HCT116 (cell line): ENCODE measurements at regions not wholly inside any gene's neighbourhood (a gene's known extent, or its start where the extent isn't known, plus 50 kb on each side); places are given as distances from the start of the nearest gene placed in this dataset.

Experiments used
- ATAC-seq: fragments of 200-7000 bp; cut with Tn5 transposase; 2 replicates; pipeline ENCODE4 v1.9.1; 2020; ENCODE audit warnings: mild to moderate bottlenecking, moderate library complexity
- BruUV-seq: library from RNA; stranded (reverse); fragments of 400-500 nt; replicated peaks from 2 replicates; lab custom pipeline; 2021; lab: Mats Ljungman, UMichigan
- CTCF ChIA-PET: fragments of 300-600 bp; sonication (Branson Sonifier 250); formaldehyde crosslinking; loops from one replicate; lab custom pipeline; 2021; ENCODE audit warnings: antibody characterized with exemption; lab: Charles Lee
- POLR2A ChIA-PET: fragments of 300-600, 350-600 bp; sonication (Branson Sonifier 250); formaldehyde crosslinking; loops from one replicate; lab custom pipeline; 2021; ENCODE audit warnings: antibody characterized with exemption; lab: Charles Lee
- RAD21 ChIA-PET, 2 experiments: fragments of 300-600 bp; sonication (Branson Sonifier 250); formaldehyde crosslinking; loops; one replicate each; lab custom pipeline; 2023; ENCODE audit warnings: low total read pairs in 2 of 2; ENCODE audit not compliant: uncharacterized antibody in 2 of 2, unreplicated experiment in 2 of 2, low non-redundant PET in 1 of 2; lab: Charles Lee
- DNase-seq: peaks from one replicate; pipeline ENCODE4 v3.0.0-alpha.2; 2010; ENCODE audit warnings: low read depth, low spot score
- H2AFZ ChIP-seq: fragments of 200-600 bp; shearing (Covaris generic), sonication (generic); 2 replicates; pipeline ENCODE4 v1.6.1; 2017; ENCODE audit warnings: low read depth, mixed run types, mixed read lengths, antibody characterized with exemption, low read length; ENCODE audit not compliant: poor library complexity, severe bottlenecking
- H3K27ac ChIP-seq: 2 replicates; pipeline ENCODE4 v1.5.1; 2012; ENCODE audit warnings: low read depth, low read length
- H3K27me3 ChIP-seq: fragments of 200-600 bp; sonication (generic); 2 replicates; pipeline ENCODE4 v1.6.1; 2016; ENCODE audit warnings: mixed run types, low read length, mixed read lengths; ENCODE audit not compliant: insufficient read depth
- H3K36me3 ChIP-seq, 2 experiments: fragments of 200-500 bp in 1 of 2; fragments of 200-600 bp in 1 of 2; sonication (Bioruptor generic) in 1 of 2; sonication (generic) in 1 of 2; 2 replicates each; pipeline versions ENCODE4 v1.5.1 to v1.6.1; 2014 to 2016; ENCODE audit warnings: low read length in 2 of 2, inconsistent platforms in 1 of 2, mixed read lengths in 1 of 2, mixed run types in 1 of 2; ENCODE audit not compliant: insufficient read depth in 2 of 2, control insufficient read depth in 1 of 2
- H3K4me1 ChIP-seq, 2 experiments: fragments of 200-600 bp in 1 of 2; sonication (generic) in 1 of 2; 2 replicates each; pipeline versions ENCODE4 v1.5.1 to v1.6.1; 2012 to 2017; ENCODE audit warnings: low read length in 2 of 2, inconsistent platforms in 1 of 2, mild to moderate bottlenecking in 1 of 2, mixed read lengths in 1 of 2, mixed run types in 1 of 2, moderate library complexity in 1 of 2; ENCODE audit not compliant: insufficient read depth in 2 of 2, control insufficient read depth in 1 of 2
- H3K4me2 ChIP-seq: fragments of 200-600 bp; sonication (generic); 2 replicates; pipeline ENCODE4 v1.6.1; 2017; ENCODE audit warnings: mixed run types, low read length, mixed read lengths
- H3K4me3 ChIP-seq, 2 experiments: fragments of 200-600 bp in 1 of 2; sonication (generic) in 1 of 2; replicated peaks in 1 of 2; 2 replicates each; pipeline ENCODE4 v1.5.1; 2011 to 2016; ENCODE audit warnings: low read length in 2 of 2, control low read depth in 1 of 2, low read depth in 1 of 2, mild to moderate bottlenecking in 1 of 2, mixed read lengths in 1 of 2, mixed run types in 1 of 2
- H3K79me2 ChIP-seq: fragments of 200-600 bp; sonication (generic); 2 replicates; pipeline ENCODE4 v1.6.1; 2017; ENCODE audit warnings: mild to moderate bottlenecking, mixed run types, low read length, moderate library complexity, mixed read lengths; ENCODE audit not compliant: insufficient read depth
- H3K9ac ChIP-seq: fragments of 200-600 bp; sonication (generic); 2 replicates; pipeline ENCODE4 v1.6.1; 2016; ENCODE audit warnings: low read length, mixed read lengths
- H3K9me2 ChIP-seq: fragments of 200-600 bp; sonication (generic), shearing (Covaris generic); 2 replicates; pipeline ENCODE4 v1.6.1; 2017; ENCODE audit warnings: mixed run types, mild to moderate bottlenecking, moderate library complexity; ENCODE audit not compliant: insufficient read depth
- H3K9me3 ChIP-seq, 2 experiments: fragments of 200-500 bp in 1 of 2; fragments of 200-600 bp in 1 of 2; sonication (Bioruptor generic) in 1 of 2; sonication (generic) in 1 of 2; 2 replicates each; pipeline ENCODE4 v1.6.1; 2014 to 2017; ENCODE audit warnings: low read length in 2 of 2, mixed read lengths in 2 of 2, inconsistent platforms in 1 of 2, low read depth in 1 of 2, mild to moderate bottlenecking in 1 of 2, mixed run types in 1 of 2, moderate library complexity in 1 of 2; ENCODE audit not compliant: control insufficient read depth in 1 of 2, insufficient read depth in 1 of 2
- H4K20me1 ChIP-seq: fragments of 200-600 bp; sonication (generic), shearing (Covaris generic); 2 replicates; pipeline ENCODE4 v1.6.1; 2017; ENCODE audit warnings: mixed run types, mild to moderate bottlenecking, moderate library complexity; ENCODE audit not compliant: insufficient read depth
- CBX3 ChIP-seq: IDR thresholded peaks from 2 replicates; pipeline ENCODE4 v1.6.1; 2012; ENCODE audit warnings: low read depth
- EGR1 ChIP-seq: IDR thresholded peaks from 2 replicates; pipeline ENCODE4 v1.6.1; 2012; ENCODE audit warnings: low read depth
- ELF1 ChIP-seq: IDR thresholded peaks from 2 replicates; pipeline ENCODE4 v1.6.1; 2012; ENCODE audit warnings: low read depth, borderline replicate concordance
- EZH2 ChIP-seq: fragments of 200-600 bp; sonication (generic); IDR thresholded peaks from 2 replicates; pipeline ENCODE4 v1.6.1; 2017; ENCODE audit warnings: antibody characterized with exemption, mixed run types
- FOSL1 ChIP-seq: IDR thresholded peaks from 2 replicates; pipeline ENCODE4 v1.6.1; 2012; ENCODE audit warnings: low read depth
- SIN3A ChIP-seq: IDR thresholded peaks from 2 replicates; pipeline ENCODE4 v1.6.1; 2012; ENCODE audit warnings: low read depth
- TCF7L2 ChIP-seq: IDR thresholded peaks from 2 replicates; pipeline ENCODE4 v1.7.0; 2011; ENCODE audit warnings: borderline replicate concordance, inconsistent platforms; ENCODE audit not compliant: insufficient read depth, insufficient read length; ENCODE audit errors: extremely low read depth
- YY1 ChIP-seq: IDR thresholded peaks from 2 replicates; pipeline ENCODE4 v1.6.1; 2011; ENCODE audit warnings: low read length, low read depth, moderate library complexity, mild to moderate bottlenecking; ENCODE audit not compliant: insufficient replicate concordance; ENCODE audit errors: extremely low read depth
- ZFX ChIP-seq: fragments of 450-650 bp; IDR thresholded peaks from 2 replicates; pipeline ENCODE4 v1.6.1; 2017
- ZNF274 ChIP-seq: fragments of 200-500 bp; sonication (Bioruptor generic); IDR thresholded peaks from 2 replicates; pipeline ENCODE4 v1.6.1; 2014; ENCODE audit warnings: mild to moderate bottlenecking, low read depth, low read length, inconsistent platforms
- intact Hi-C: fragments of 100-400 bp; cut with micrococcal nuclease; formaldehyde crosslinking; loops from 2 replicates; pipeline ENCODE4 v1.10.0; 2022
- TF ChIP-seq, protein P1 (sequence below): IDR thresholded peaks from 2 replicates; pipeline ENCODE4 v1.6.1; 2012; ENCODE audit warnings: low read depth

- no peaks in the 10 kb centered on the region for H3K36me3 ChIP-seq
- no peaks in the 10 kb centered on the region for H3K79me2 ChIP-seq
- H3K9ac ChIP-seq, result no peak overlapping the region
- TF ChIP-seq FOSL1, result no peak
- TF ChIP-seq ZFX, result no peak
- TF ChIP-seq EZH2, result no peak
- TF ChIP-seq, protein P1, sequence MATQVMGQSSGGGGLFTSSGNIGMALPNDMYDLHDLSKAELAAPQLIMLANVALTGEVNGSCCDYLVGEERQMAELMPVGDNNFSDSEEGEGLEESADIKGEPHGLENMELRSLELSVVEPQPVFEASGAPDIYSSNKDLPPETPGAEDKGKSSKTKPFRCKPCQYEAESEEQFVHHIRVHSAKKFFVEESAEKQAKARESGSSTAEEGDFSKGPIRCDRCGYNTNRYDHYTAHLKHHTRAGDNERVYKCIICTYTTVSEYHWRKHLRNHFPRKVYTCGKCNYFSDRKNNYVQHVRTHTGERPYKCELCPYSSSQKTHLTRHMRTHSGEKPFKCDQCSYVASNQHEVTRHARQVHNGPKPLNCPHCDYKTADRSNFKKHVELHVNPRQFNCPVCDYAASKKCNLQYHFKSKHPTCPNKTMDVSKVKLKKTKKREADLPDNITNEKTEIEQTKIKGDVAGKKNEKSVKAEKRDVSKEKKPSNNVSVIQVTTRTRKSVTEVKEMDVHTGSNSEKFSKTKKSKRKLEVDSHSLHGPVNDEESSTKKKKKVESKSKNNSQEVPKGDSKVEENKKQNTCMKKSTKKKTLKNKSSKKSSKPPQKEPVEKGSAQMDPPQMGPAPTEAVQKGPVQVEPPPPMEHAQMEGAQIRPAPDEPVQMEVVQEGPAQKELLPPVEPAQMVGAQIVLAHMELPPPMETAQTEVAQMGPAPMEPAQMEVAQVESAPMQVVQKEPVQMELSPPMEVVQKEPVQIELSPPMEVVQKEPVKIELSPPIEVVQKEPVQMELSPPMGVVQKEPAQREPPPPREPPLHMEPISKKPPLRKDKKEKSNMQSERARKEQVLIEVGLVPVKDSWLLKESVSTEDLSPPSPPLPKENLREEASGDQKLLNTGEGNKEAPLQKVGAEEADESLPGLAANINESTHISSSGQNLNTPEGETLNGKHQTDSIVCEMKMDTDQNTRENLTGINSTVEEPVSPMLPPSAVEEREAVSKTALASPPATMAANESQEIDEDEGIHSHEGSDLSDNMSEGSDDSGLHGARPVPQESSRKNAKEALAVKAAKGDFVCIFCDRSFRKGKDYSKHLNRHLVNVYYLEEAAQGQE, result no peak
- no peak for TF ChIP-seq YY1
- TF ChIP-seq TCF7L2, result no peak
- TF ChIP-seq SIN3A, result no peak
- no peak for TF ChIP-seq CBX3
- no peak for TF ChIP-seq ZNF274
- no peak for TF ChIP-seq ELF1
- TF ChIP-seq EGR1, result no peak
- TF ChIP-seq, all 23 proteins: peak for 0
- Histone ChIP-seq H3K27me3 (peaks cover 19% of the 10 kb centered on the region), H3K4me1 (no peaks in the 10 kb centered on the region), H2AFZ (no peak overlapping the region), H3K9me2 (no peaks in the 10 kb centered on the region), H3K9me3 (no peaks in the 10 kb centered on the region), H3K27ac (no peak overlapping the region), H3K4me2 (no peak overlapping the region), H3K4me3 (no peak overlapping the region), H4K20me1 (no peaks in the 10 kb centered on the region)
- RAD21 ChIA-PET, result no interaction called here
- intact Hi-C loops, result no loop called here
- no TSS peak for BruUV-seq
- CTCF ChIA-PET, result no interaction called here
- no peak for DNase-seq
- POLR2A ChIA-PET, result no interaction called here
- ATAC-seq, result no peak
Measured at GRCh38 chr1:22373252-22373651, 78.4 kb upstream of the ZBTB40 start.
